Astrocyte (in vitro differentiated cells and primary cell): ENCODE measurements at regions not wholly inside any gene's neighbourhood (a gene's known extent, or its start where the extent isn't known, plus 50 kb on each side); places are given as distances from the start of the nearest gene placed in this dataset.

Experiments used
- DNase-seq: peaks from one replicate; pipeline ENCODE4 v3.0.0-alpha.2; 2010; ENCODE audit warnings: low read depth
- FAIRE-seq: peaks from 2 replicates; lab custom pipeline; 2011; peaks lifted over from hg19 to GRCh38; lab: Jason Lieb, UNC
- H2AFZ ChIP-seq: 2 replicates; pipeline ENCODE4 v1.6.0; 2012; ENCODE audit warnings: low read depth, low read length, inconsistent platforms
- H3K27ac ChIP-seq: 2 replicates; pipeline ENCODE4 v1.5.1; 2011; ENCODE audit warnings: low read depth, low read length, inconsistent platforms
- H3K27me3 ChIP-seq: 2 replicates; pipeline ENCODE4 v1.6.0; 2011; ENCODE audit warnings: low read length, inconsistent platforms; ENCODE audit not compliant: insufficient read depth
- H3K36me3 ChIP-seq: 2 replicates; pipeline ENCODE4 v1.5.1; 2011; ENCODE audit warnings: low read length, inconsistent platforms; ENCODE audit not compliant: insufficient read depth
- H3K4me1 ChIP-seq: 2 replicates; pipeline ENCODE4 v1.5.1; 2011; ENCODE audit warnings: low read length, inconsistent platforms; ENCODE audit not compliant: insufficient read depth
- H3K4me2 ChIP-seq: 2 replicates; pipeline ENCODE4 v1.6.0; 2012; ENCODE audit warnings: low read length, inconsistent platforms
- H3K4me3 ChIP-seq: 2 replicates; pipeline ENCODE4 v1.5.1; 2011; ENCODE audit warnings: low read depth, mild to moderate bottlenecking, low read length, inconsistent platforms; ENCODE audit not compliant: insufficient read depth
- H3K79me2 ChIP-seq: 2 replicates; pipeline ENCODE4 v1.6.0; 2012; ENCODE audit warnings: mild to moderate bottlenecking, low read length, inconsistent platforms; ENCODE audit not compliant: insufficient read depth
- H3K9ac ChIP-seq: 2 replicates; pipeline ENCODE4 v1.6.0; 2012; ENCODE audit warnings: mild to moderate bottlenecking, low read length, inconsistent platforms
- H3K9me3 ChIP-seq: 2 replicates; pipeline ENCODE4 v1.5.1; 2012; ENCODE audit warnings: low read depth, mild to moderate bottlenecking, low read length, inconsistent platforms; ENCODE audit not compliant: insufficient read depth
- H4K20me1 ChIP-seq: 2 replicates; pipeline ENCODE4 v1.6.0; 2012; ENCODE audit warnings: low read length, inconsistent platforms; ENCODE audit not compliant: insufficient read depth
- H3K27ac Mint-ChIP-seq: one replicate; pipeline ENCODE4 v1.8.0; 2021; ENCODE audit warnings: mild to moderate bottlenecking, mixed read lengths; ENCODE audit not compliant: unreplicated experiment
- H3K27me3 Mint-ChIP-seq: one replicate; pipeline ENCODE4 v1.8.0; 2021; ENCODE audit warnings: low read depth, mixed read lengths; ENCODE audit not compliant: unreplicated experiment
- H3K36me3 Mint-ChIP-seq: one replicate; pipeline ENCODE4 v1.8.0; 2021; ENCODE audit warnings: low read depth, mixed read lengths; ENCODE audit not compliant: unreplicated experiment
- H3K4me1 Mint-ChIP-seq: one replicate; pipeline ENCODE4 v1.8.0; 2021; ENCODE audit warnings: low read depth, mixed read lengths; ENCODE audit not compliant: unreplicated experiment
- H3K4me3 Mint-ChIP-seq: one replicate; pipeline ENCODE4 v1.8.0; 2021; ENCODE audit warnings: mild to moderate bottlenecking, moderate library complexity, mixed read lengths; ENCODE audit not compliant: unreplicated experiment
- H3K9me3 Mint-ChIP-seq: one replicate; pipeline ENCODE4 v1.8.0; 2021; ENCODE audit warnings: mild to moderate bottlenecking, mixed read lengths; ENCODE audit not compliant: unreplicated experiment
- CTCF ChIP-seq: IDR thresholded peaks from 2 replicates; pipeline ENCODE4 v1.5.1; 2011; ENCODE audit warnings: low read depth, mild to moderate bottlenecking, inconsistent platforms, low read length, moderate library complexity; ENCODE audit not compliant: insufficient read depth
- EZH2 ChIP-seq: IDR thresholded peaks from 2 replicates; pipeline ENCODE4 v1.6.1; 2012; ENCODE audit warnings: mild to moderate bottlenecking, low read length, inconsistent platforms; ENCODE audit not compliant: insufficient read depth

- no peak overlapping the region for H3K4me3 Mint-ChIP-seq
- no peaks in the 10 kb centered on the region for H4K20me1 ChIP-seq
- FAIRE-seq: no peak
- no peak overlapping the region for H3K9ac ChIP-seq
- no peak overlapping the region for H3K4me3 ChIP-seq
- no peak overlapping the region for H3K27ac Mint-ChIP-seq
- no peaks in the 10 kb centered on the region for H3K4me1 Mint-ChIP-seq
- no peaks in the 10 kb centered on the region for H3K36me3 Mint-ChIP-seq
- DNase-seq: no peak
- H3K27me3 ChIP-seq: no peaks in the 10 kb centered on the region
- H3K9me3 Mint-ChIP-seq: peaks cover 6% of the 10 kb centered on the region
- H3K79me2 ChIP-seq: no peaks in the 10 kb centered on the region
- no peak overlapping the region for H3K4me2 ChIP-seq
- H3K27me3 Mint-ChIP-seq: no peaks in the 10 kb centered on the region
- H3K27ac ChIP-seq: no peak overlapping the region
- H3K9me3 ChIP-seq: no peaks in the 10 kb centered on the region
- H3K4me1 ChIP-seq: no peaks in the 10 kb centered on the region
- no peak overlapping the region for H2AFZ ChIP-seq
- TF ChIP-seq EZH2: no peak
- TF ChIP-seq CTCF: no peak
- no peaks in the 10 kb centered on the region for H3K36me3 ChIP-seq
Measured at GRCh38 chr6:120564779-120565178, 769.5 kb downstream of the TBC1D32 start.

- Histone ChIP-seq H2AFZ (no peak overlapping the region), H3K9ac (no peak overlapping the region), H3K27me3 (no peaks in the 10 kb centered on the region), H3K27ac (no peak overlapping the region), H3K4me2 (no peak overlapping the region), H3K4me3 (no peak overlapping the region), H3K9me3 (no peaks in the 10 kb centered on the region), H4K20me1 (no peaks in the 10 kb centered on the region), H3K79me2 (no peaks in the 10 kb centered on the region), H3K36me3 (no peaks in the 10 kb centered on the region), H3K4me1 (no peaks in the 10 kb centered on the region)
- no peak overlapping the region for H3K4me3 Mint-ChIP-seq
- TF ChIP-seq CTCF (no peak), EZH2 (no peak)
- H3K27me3 Mint-ChIP-seq: no peaks in the 10 kb centered on the region
- no peaks in the 10 kb centered on the region for H3K36me3 Mint-ChIP-seq
- H3K27ac Mint-ChIP-seq: no peak overlapping the region
- FAIRE-seq (no peak), DNase-seq (no peak)
- H3K9me3 Mint-ChIP-seq: peaks cover 4% of the 10 kb centered on the region
- H3K4me1 Mint-ChIP-seq: no peaks in the 10 kb centered on the region
Measured at GRCh38 chr6:120558294-120558693, 776.0 kb downstream of the TBC1D32 start.

- TF ChIP-seq EZH2: no peak
- H3K27ac ChIP-seq: no peak overlapping the region
- Mint-ChIP-seq H3K4me3 (no peak overlapping the region), H3K27me3 (no peaks in the 10 kb centered on the region), H3K27ac (no peak overlapping the region), H3K9me3 (peaks cover 4% of the 10 kb centered on the region), H3K4me1 (no peaks in the 10 kb centered on the region), H3K36me3 (no peaks in the 10 kb centered on the region)
- no peaks in the 10 kb centered on the region for H3K79me2 ChIP-seq
- no peak overlapping the region for H3K4me2 ChIP-seq
- FAIRE-seq (no peak), DNase-seq (no peak)
- no peaks in the 10 kb centered on the region for H3K27me3 ChIP-seq
- no peaks in the 10 kb centered on the region for H3K4me1 ChIP-seq
- no peak overlapping the region for H3K9ac ChIP-seq
- no peaks in the 10 kb centered on the region for H3K9me3 ChIP-seq
- no peaks in the 10 kb centered on the region for H4K20me1 ChIP-seq
- no peak overlapping the region for H3K4me3 ChIP-seq
- H2AFZ ChIP-seq: no peak overlapping the region
- no peaks in the 10 kb centered on the region for H3K36me3 ChIP-seq
Measured at GRCh38 chr6:120557554-120557953, 776.7 kb downstream of the TBC1D32 start.
